Bronchial epithelial cell (primary cell): ENCODE measurements at regions not wholly inside any gene's neighbourhood (a gene's known extent, or its start where the extent isn't known, plus 50 kb on each side); places are given as distances from the start of the nearest gene placed in this dataset.

Experiments used
- DNase-seq: peaks from one replicate; pipeline ENCODE4 v3.0.0-alpha.2; 2010; ENCODE audit warnings: low read depth
- FAIRE-seq: peaks from 2 replicates; lab custom pipeline; 2011; peaks lifted over from hg19 to GRCh38; lab: Jason Lieb, UNC
- H3K27me3 ChIP-seq: 2 replicates; pipeline ENCODE4 v1.5.1; 2011; ENCODE audit warnings: low read length; ENCODE audit not compliant: control insufficient read depth, insufficient read depth
- H3K36me3 ChIP-seq: 2 replicates; pipeline ENCODE4 v1.5.1; 2011; ENCODE audit warnings: low read length; ENCODE audit not compliant: control insufficient read depth, insufficient read depth
- H3K4me3 ChIP-seq: 2 replicates; pipeline ENCODE4 v1.5.1; 2011; ENCODE audit warnings: mild to moderate bottlenecking, low read depth, low read length, control low read depth
- TF ChIP-seq, protein P1 (sequence below): IDR thresholded peaks from 2 replicates; pipeline ENCODE4 v1.5.1; 2011; ENCODE audit warnings: mild to moderate bottlenecking, moderate library complexity, low read length, control low read depth, inconsistent platforms; ENCODE audit not compliant: insufficient read depth, severe bottlenecking

DNA sequence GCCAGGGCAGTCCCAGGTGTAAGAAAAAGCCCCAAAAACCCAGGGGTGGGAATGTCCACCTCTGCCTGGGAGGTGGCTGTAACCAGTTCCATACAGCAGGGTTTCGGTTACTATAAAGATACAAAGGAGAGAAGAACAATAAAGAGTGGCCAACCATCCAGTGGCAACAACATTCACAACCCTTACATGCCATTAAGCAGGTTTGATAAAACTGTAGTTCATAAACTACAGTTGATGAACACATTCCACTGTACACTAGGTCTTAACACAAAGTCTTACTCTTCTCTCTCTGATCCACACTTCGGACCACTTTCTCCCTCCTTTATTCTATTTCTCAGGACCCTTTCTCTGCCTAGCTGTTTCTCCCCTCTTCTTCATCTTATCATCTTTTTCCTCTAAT, 152.0 kb downstream of the TLE3 start:
- Histone ChIP-seq H3K27me3 (no peaks in the 10 kb centered on the region), H3K4me3 (no peak overlapping the region), H3K36me3 (no peaks in the 10 kb centered on the region)
- TF ChIP-seq, protein P1, sequence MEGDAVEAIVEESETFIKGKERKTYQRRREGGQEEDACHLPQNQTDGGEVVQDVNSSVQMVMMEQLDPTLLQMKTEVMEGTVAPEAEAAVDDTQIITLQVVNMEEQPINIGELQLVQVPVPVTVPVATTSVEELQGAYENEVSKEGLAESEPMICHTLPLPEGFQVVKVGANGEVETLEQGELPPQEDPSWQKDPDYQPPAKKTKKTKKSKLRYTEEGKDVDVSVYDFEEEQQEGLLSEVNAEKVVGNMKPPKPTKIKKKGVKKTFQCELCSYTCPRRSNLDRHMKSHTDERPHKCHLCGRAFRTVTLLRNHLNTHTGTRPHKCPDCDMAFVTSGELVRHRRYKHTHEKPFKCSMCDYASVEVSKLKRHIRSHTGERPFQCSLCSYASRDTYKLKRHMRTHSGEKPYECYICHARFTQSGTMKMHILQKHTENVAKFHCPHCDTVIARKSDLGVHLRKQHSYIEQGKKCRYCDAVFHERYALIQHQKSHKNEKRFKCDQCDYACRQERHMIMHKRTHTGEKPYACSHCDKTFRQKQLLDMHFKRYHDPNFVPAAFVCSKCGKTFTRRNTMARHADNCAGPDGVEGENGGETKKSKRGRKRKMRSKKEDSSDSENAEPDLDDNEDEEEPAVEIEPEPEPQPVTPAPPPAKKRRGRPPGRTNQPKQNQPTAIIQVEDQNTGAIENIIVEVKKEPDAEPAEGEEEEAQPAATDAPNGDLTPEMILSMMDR = no peak
- FAIRE-seq (no peak), DNase-seq (no peak)

DNA sequence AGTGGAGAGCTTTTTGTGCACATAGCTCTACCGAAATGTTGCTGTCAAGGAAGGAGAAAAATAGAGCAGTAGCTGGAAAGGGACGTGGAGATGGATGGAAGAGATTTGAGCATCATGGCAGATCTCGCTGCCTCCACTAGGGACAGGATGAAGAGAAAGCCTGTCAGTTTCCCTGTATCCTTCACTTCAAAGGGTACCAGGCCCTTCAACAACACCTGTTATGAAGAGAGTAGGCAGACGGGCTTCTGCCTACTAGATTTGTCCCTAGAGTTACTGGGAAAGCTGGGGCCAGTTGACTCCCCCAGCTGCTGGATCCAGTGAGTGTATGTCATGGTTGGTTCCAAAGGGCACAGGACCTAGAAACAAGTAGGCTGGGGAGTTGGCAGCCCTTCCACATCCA, 150.8 kb downstream of the TLE3 start:
- TF ChIP-seq, protein P1 = no peak
- Histone ChIP-seq H3K27me3 (no peaks in the 10 kb centered on the region), H3K4me3 (no peak overlapping the region), H3K36me3 (no peaks in the 10 kb centered on the region)
- no peak for DNase-seq
- FAIRE-seq = no peak

GRCh38 chr15:69947394-69947793, 150.3 kb downstream of the TLE3 start:
- Histone ChIP-seq H3K27me3 (no peaks in the 10 kb centered on the region), H3K4me3 (no peak overlapping the region), H3K36me3 (no peaks in the 10 kb centered on the region)
- no peak for FAIRE-seq
- TF ChIP-seq, protein P1 = no peak
- DNase-seq = no peak

- TF ChIP-seq, protein P1 = no peak
- FAIRE-seq (peak; percentile 13), DNase-seq (no peak)
These were observed 148.2 kb downstream of the TLE3 start for GRCh38 chr15:69949485-69949884.

GRCh38 chr15:69951256-69951897, 146.3 kb downstream of the TLE3 start:
- H3K36me3 ChIP-seq = no peaks in the 10 kb centered on the region
- H3K27me3 ChIP-seq = peaks cover 2% of the 10 kb centered on the region
- no peak overlapping the region for H3K4me3 ChIP-seq
- FAIRE-seq (no peak), DNase-seq (no peak)
- TF ChIP-seq, protein P1 = no peak

More at GRCh38 chr15:69949485-69949884, 148.2 kb downstream of the TLE3 start:
- Histone ChIP-seq H3K27me3 (no peaks in the 10 kb centered on the region), H3K36me3 (no peaks in the 10 kb centered on the region), H3K4me3 (no peak overlapping the region)
